ENCODE measurements at regions not wholly inside any gene's neighbourhood (a gene's known extent, or its start where the extent isn't known, plus 50 kb on each side); places are given as distances from the start of the nearest gene placed in this dataset.

GRCh38 chr5:56647099-56647850, 168.1 kb upstream of the MAP3K1 start:
- H3K4me1 ChIP-seq (ENCODE audit: control insufficient read depth in 1 of 2, insufficient read depth in 2 of 2, low read length in 2 of 2), result peaks cover 14 to 21% of the 10 kb centered on the region in 2 donors
- H3K27ac ChIP-seq (ENCODE audit: low read depth in 1 of 2, low read length in 2 of 2), result peak overlapping the region in 1 of 2 donors; percentile 39
- no peak overlapping the region for H3K4me3 Mint-ChIP-seq
- peaks cover 0 to 2% of the 10 kb centered on the region in 2 donors for H3K36me3 Mint-ChIP-seq
- H2AFZ ChIP-seq (ENCODE audit: insufficient read depth, low read depth, low read length, poor library complexity, severe bottlenecking), result peak overlapping the region; percentile 36
- H3K9me3 ChIP-seq (replicated peaks in 1 of 2; ENCODE audit: control insufficient read depth in 1 of 2, insufficient read depth in 1 of 2, low read length in 2 of 2), result no peaks in the 10 kb centered on the region
- H3K4me2 ChIP-seq (replicated peaks; ENCODE audit: extremely low read depth, low read length, poor library complexity, severe bottlenecking), result no peak overlapping the region
- peaks cover 27% of the 10 kb centered on the region for H3K4me1 Mint-ChIP-seq
- H3K36me3 ChIP-seq (replicated peaks in 1 of 2; ENCODE audit: control insufficient read depth in 1 of 2, insufficient read depth in 2 of 2, low read length in 2 of 2), result no peaks in the 10 kb centered on the region
- H3K79me2 ChIP-seq (ENCODE audit: insufficient read depth, low read length), result no peaks in the 10 kb centered on the region
- H3K9ac ChIP-seq (ENCODE audit: insufficient read depth, low read length, poor library complexity, severe bottlenecking), result no peak overlapping the region
- no CpG with 5 or more reads among the region's 4 CpGs for WGBS (ENCODE audit: insufficient coverage)
- H4K20me1 ChIP-seq (ENCODE audit: insufficient read depth, low read length), result no peaks in the 10 kb centered on the region
- intact Hi-C loops (cut with micrococcal nuclease), result no loop called here
- no peak overlapping the region for H3K4me3 ChIP-seq (replicated peaks in 1 of 3; ENCODE audit: low read depth in 2 of 3, low read length in 3 of 3)
- DNase-seq, result no peak
- peak overlapping the region in 5 of 7 donors; percentile 20 to 78 (median 42) for H3K27ac Mint-ChIP-seq
- H3K27me3 Mint-ChIP-seq (ENCODE audit: low read depth in 3 of 3), result no peaks in the 10 kb centered on the region
- no peaks in the 10 kb centered on the region for H3K27me3 ChIP-seq (ENCODE audit: control insufficient read depth in 2 of 2, insufficient read depth in 2 of 2, low read length in 2 of 2)
- H3K9me3 Mint-ChIP-seq, result peaks cover 0 to 2% (median 0%) of the 10 kb centered on the region in 7 donors
- no peak for TF ChIP-seq CTCF (IDR thresholded peaks at IDR 0.05)

GRCh38 chr5:56641635-56642260, 173.6 kb upstream of the MAP3K1 start:
- Histone ChIP-seq H3K27ac (ENCODE audit: low read depth in 1 of 2, low read length in 2 of 2) (no peak overlapping the region), H3K36me3 (replicated peaks in 1 of 2; ENCODE audit: control insufficient read depth in 1 of 2, insufficient read depth in 2 of 2, low read length in 2 of 2) (no peaks in the 10 kb centered on the region), H3K4me2 (replicated peaks; ENCODE audit: extremely low read depth, low read length, poor library complexity, severe bottlenecking) (no peak overlapping the region), H3K27me3 (ENCODE audit: control insufficient read depth in 2 of 2, insufficient read depth in 2 of 2, low read length in 2 of 2) (no peaks in the 10 kb centered on the region), H3K4me1 (ENCODE audit: control insufficient read depth in 1 of 2, insufficient read depth in 2 of 2, low read length in 2 of 2) (peaks cover 27 to 32% of the 10 kb centered on the region in 2 donors), H3K9me3 (replicated peaks in 1 of 2; ENCODE audit: control insufficient read depth in 1 of 2, insufficient read depth in 1 of 2, low read length in 2 of 2) (no peaks in the 10 kb centered on the region), H3K4me3 (replicated peaks in 1 of 3; ENCODE audit: low read depth in 2 of 3, low read length in 3 of 3) (no peak overlapping the region), H3K9ac (ENCODE audit: insufficient read depth, low read length, poor library complexity, severe bottlenecking) (no peak overlapping the region), H2AFZ (ENCODE audit: insufficient read depth, low read depth, low read length, poor library complexity, severe bottlenecking) (no peak overlapping the region), H3K79me2 (ENCODE audit: insufficient read depth, low read length) (no peaks in the 10 kb centered on the region), H4K20me1 (ENCODE audit: insufficient read depth, low read length) (no peaks in the 10 kb centered on the region)
- TF ChIP-seq CTCF (IDR thresholded peaks at IDR 0.05), result no peak
- Mint-ChIP-seq H3K27me3 (ENCODE audit: low read depth in 3 of 3) (peaks cover 0 to 2% (median 0%) of the 10 kb centered on the region in 3 donors), H3K27ac (no peak overlapping the region), H3K9me3 (peaks cover 0 to 2% (median 0%) of the 10 kb centered on the region in 7 donors), H3K36me3 (no peaks in the 10 kb centered on the region), H3K4me1 (peaks cover 36% of the 10 kb centered on the region), H3K4me3 (no peak overlapping the region)
- WGBS (ENCODE audit: insufficient coverage), result no CpG with 5 or more reads among the region's 8 CpGs
- DNase-seq, result no peak
- intact Hi-C loops (cut with micrococcal nuclease), result no loop called here
